Thyroid gland (tissue), 4 donors: ENCODE measurements at regions not wholly inside any gene's neighbourhood (a gene's known extent, or its start where the extent isn't known, plus 50 kb on each side); places are given as distances from the start of the nearest gene placed in this dataset.
"Not testable (repeated sequence)": the region's sequence is repeated elsewhere in the genome, so short reads cannot be mapped to it uniquely, and the experiment has no call there.

Source experiments
- CTCF ChIP-seq, 6 experiments: fragments of 200-600 bp in 3 of 6; fragments of 450-650 bp in 3 of 6; sonication (generic) in 3 of 6; IDR thresholded peaks; one replicate each; pipeline ENCODE4 v1.5.1; 2016 to 2019; ENCODE audit warnings: antibody characterized with exemption in 6 of 6, mild to moderate bottlenecking in 2 of 6, inconsistent platforms in 1 of 6, moderate library complexity in 1 of 6
- POLR2A ChIP-seq, 2 donors: fragments of 450-650 bp; IDR thresholded peaks; one replicate each; pipeline ENCODE4 v1.6.1; 2017; ENCODE audit warnings: antibody characterized with exemption in 2 of 2, mild to moderate bottlenecking in 2 of 2, moderate library complexity in 1 of 2

DNA sequence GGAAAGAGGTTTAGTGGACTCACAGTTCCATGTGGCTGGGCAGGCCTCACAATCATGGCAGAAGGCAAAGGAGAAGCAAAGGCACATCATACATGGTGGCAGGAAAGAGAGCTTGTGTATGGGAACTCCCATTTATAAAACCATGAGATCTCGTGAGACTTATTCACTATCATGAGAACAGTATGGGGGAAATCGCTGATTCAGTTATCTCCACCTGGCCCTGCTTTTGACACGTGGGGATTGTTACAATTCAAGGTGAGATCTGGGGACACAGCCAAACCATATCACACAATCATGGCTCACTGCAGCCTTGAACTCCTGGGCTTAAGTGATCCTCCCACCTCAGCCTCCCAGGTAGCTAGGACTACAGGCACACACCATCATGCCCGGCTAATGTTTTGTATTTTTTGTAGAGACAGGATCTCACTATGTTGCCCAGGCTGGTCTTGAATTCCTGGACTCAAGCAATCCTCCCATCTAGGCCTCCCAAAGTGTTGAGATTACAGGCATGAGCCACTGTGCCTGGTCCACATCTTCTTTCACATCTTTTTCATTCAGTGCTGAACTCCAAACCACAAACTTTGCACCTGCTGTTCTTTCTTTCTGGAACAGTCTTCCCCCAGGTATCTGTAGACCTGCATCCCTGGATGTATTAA lies 194.2 kb downstream of the ZFP64 start:
- TF ChIP-seq CTCF, POLR2A (IDR thresholded peaks at IDR 0.05): not testable (repeated sequence)
